C4-2B (cell line): ENCODE measurements at regions not wholly inside any gene's neighbourhood (a gene's known extent, or its start where the extent isn't known, plus 50 kb on each side); places are given as distances from the start of the nearest gene placed in this dataset.

Experiments
- ZFX ChIP-seq: fragments of 450-650 bp; IDR thresholded peaks from 2 replicates; pipeline ENCODE4 v1.6.1; 2017
- TF ChIP-seq, protein P1 (sequence below): fragments of 450-650 bp; conservative IDR thresholded peaks from 2 replicates; pipeline ENCODE4 v1.5.1; 2017; ENCODE audit warnings: mild to moderate bottlenecking

DNA sequence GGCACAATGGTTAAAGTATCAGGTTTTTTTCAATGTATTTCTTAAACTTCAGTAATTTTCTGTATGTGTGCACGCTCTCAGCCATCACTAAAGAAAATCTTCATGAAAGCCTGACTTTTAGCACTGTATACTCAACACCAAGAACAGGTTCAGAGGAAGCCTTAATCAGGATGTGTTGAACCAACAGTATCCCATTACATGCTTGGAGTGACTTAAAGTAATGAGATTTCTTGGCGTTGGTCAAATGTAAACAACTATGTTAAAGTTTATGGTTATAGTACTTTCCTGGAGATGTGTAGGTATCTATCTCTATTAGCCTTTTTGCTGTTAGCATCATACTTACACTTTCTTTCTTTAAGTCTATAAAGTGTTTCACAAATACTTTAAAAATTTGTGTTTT, 335.0 kb downstream of the CCER1 start:
- TF ChIP-seq, protein P1, sequence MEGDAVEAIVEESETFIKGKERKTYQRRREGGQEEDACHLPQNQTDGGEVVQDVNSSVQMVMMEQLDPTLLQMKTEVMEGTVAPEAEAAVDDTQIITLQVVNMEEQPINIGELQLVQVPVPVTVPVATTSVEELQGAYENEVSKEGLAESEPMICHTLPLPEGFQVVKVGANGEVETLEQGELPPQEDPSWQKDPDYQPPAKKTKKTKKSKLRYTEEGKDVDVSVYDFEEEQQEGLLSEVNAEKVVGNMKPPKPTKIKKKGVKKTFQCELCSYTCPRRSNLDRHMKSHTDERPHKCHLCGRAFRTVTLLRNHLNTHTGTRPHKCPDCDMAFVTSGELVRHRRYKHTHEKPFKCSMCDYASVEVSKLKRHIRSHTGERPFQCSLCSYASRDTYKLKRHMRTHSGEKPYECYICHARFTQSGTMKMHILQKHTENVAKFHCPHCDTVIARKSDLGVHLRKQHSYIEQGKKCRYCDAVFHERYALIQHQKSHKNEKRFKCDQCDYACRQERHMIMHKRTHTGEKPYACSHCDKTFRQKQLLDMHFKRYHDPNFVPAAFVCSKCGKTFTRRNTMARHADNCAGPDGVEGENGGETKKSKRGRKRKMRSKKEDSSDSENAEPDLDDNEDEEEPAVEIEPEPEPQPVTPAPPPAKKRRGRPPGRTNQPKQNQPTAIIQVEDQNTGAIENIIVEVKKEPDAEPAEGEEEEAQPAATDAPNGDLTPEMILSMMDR: no peak
- TF ChIP-seq ZFX: no peak
